Suprapubic skin (tissue), 4 donors: ENCODE measurements at regions not wholly inside any gene's neighbourhood (a gene's known extent, or its start where the extent isn't known, plus 50 kb on each side); places are given as distances from the start of the nearest gene placed in this dataset.

Experiments used
- DNase-seq, 2 donors: peaks; one replicate each; pipeline ENCODE4 v3.0.0-alpha.2; 2019; ENCODE audit warnings: low spot score in 2 of 2
- H3K27ac ChIP-seq: fragments of 200-600 bp; sonication (generic); one replicate; pipeline ENCODE4 v1.5.1; 2019
- H3K27me3 ChIP-seq: fragments of 200-600 bp; sonication (generic); one replicate; pipeline ENCODE4 v1.5.1; 2019
- H3K36me3 ChIP-seq: fragments of 200-600 bp; sonication (generic); one replicate; pipeline ENCODE4 v1.5.1; 2019
- H3K4me1 ChIP-seq: fragments of 200-600 bp; sonication (generic); one replicate; pipeline ENCODE4 v1.5.1; 2019
- H3K4me3 ChIP-seq: fragments of 200-600 bp; sonication (generic); one replicate; pipeline ENCODE4 v1.5.1; 2019; ENCODE audit warnings: mild to moderate bottlenecking
- H3K9me3 ChIP-seq: fragments of 200-600 bp; sonication (generic); one replicate; pipeline ENCODE4 v1.5.1; 2019
- EP300 ChIP-seq: sonication (generic); formaldehyde crosslinking; IDR thresholded peaks from one replicate; pipeline ENCODE4 v1.6.1; 2017; ENCODE audit warnings: antibody characterized with exemption
- POLR2A ChIP-seq, 2 donors: fragments of 450-650 bp; IDR thresholded peaks; one replicate each; pipeline ENCODE4 v1.6.1; 2017; ENCODE audit warnings: antibody characterized with exemption in 2 of 2, mild to moderate bottlenecking in 2 of 2, moderate library complexity in 2 of 2
- POLR2AphosphoS5 ChIP-seq, 3 donors: sonication (generic); formaldehyde crosslinking; IDR thresholded peaks; one replicate each; pipeline ENCODE4 v1.6.1; 2017; ENCODE audit warnings: antibody characterized with exemption in 3 of 3
- WGBS: methylation state at CpG from one replicate; pipeline ENCODE4 v1.1.5; 2018; 5-methylcytosine and 5-hydroxymethylcytosine counted together
- TF ChIP-seq, protein P1 (sequence below), 2 donors: fragments of 200-600 bp in 1 of 2; fragments of 450-650 bp in 1 of 2; sonication (generic) in 1 of 2; IDR thresholded peaks; one replicate each; pipeline ENCODE4 v1.5.1; 2016 to 2019; ENCODE audit warnings: antibody characterized with exemption in 2 of 2, mild to moderate bottlenecking in 1 of 2, moderate library complexity in 1 of 2

DNA sequence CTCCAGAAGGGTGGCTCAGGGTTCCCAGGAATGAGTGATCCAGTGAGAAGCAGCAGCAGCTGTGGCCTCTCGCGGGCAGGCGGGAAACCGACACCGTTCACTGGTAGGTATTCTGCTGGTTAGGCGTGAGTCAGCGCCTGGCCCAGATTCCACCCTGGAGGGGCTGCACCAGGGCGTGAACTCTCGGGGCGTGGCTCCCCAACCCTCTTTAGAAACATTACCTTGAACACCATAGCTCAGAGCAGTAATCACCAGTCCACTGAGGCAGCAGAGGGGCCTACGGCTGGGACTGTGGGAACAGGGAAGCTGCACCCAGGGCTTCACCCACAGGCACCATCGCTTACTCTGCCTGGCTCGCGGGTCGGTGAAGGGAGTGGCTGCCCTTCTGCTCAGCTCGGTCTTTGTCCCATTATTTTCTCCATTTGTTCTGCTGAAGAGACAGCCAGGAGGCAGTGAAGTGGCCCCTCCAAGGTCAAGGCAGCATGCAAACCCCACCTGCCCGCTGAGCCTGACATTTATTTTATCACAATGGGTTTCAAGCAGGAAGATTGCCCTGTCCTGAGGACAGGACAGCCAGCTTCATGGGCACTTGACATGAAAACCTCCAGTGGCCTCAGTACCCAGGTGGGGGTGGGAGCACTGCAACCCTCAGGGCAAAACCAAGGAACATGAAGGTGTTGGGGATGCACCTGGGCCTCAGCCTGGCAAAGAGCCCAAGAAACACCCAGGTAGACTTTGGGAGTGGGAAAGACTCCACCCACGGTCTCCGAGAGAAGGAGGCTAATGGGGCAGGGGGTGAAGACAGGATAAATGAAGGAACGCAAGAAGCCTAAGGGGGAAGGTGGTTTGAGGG is 51.0 kb upstream of the CD93 start:
- 76% methylated on average over 10 of the region's 20 CpGs for WGBS
- TF ChIP-seq POLR2A (IDR thresholded peaks at IDR 0.05), result no peak
- TF ChIP-seq, protein P1, sequence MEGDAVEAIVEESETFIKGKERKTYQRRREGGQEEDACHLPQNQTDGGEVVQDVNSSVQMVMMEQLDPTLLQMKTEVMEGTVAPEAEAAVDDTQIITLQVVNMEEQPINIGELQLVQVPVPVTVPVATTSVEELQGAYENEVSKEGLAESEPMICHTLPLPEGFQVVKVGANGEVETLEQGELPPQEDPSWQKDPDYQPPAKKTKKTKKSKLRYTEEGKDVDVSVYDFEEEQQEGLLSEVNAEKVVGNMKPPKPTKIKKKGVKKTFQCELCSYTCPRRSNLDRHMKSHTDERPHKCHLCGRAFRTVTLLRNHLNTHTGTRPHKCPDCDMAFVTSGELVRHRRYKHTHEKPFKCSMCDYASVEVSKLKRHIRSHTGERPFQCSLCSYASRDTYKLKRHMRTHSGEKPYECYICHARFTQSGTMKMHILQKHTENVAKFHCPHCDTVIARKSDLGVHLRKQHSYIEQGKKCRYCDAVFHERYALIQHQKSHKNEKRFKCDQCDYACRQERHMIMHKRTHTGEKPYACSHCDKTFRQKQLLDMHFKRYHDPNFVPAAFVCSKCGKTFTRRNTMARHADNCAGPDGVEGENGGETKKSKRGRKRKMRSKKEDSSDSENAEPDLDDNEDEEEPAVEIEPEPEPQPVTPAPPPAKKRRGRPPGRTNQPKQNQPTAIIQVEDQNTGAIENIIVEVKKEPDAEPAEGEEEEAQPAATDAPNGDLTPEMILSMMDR (IDR thresholded peaks at IDR 0.05), result no peak
- no peak for TF ChIP-seq POLR2AphosphoS5 (IDR thresholded peaks at IDR 0.05)
- peak overlapping the region; percentile 57 for H3K27ac ChIP-seq
- no peaks in the 10 kb centered on the region for H3K9me3 ChIP-seq
- peak in 1 of 2 donors; percentile 77 for DNase-seq
- H3K27me3 ChIP-seq, result no peaks in the 10 kb centered on the region
- no peak overlapping the region for H3K4me3 ChIP-seq
- H3K4me1 ChIP-seq, result peaks cover 43% of the 10 kb centered on the region
- no peaks in the 10 kb centered on the region for H3K36me3 ChIP-seq

DNA sequence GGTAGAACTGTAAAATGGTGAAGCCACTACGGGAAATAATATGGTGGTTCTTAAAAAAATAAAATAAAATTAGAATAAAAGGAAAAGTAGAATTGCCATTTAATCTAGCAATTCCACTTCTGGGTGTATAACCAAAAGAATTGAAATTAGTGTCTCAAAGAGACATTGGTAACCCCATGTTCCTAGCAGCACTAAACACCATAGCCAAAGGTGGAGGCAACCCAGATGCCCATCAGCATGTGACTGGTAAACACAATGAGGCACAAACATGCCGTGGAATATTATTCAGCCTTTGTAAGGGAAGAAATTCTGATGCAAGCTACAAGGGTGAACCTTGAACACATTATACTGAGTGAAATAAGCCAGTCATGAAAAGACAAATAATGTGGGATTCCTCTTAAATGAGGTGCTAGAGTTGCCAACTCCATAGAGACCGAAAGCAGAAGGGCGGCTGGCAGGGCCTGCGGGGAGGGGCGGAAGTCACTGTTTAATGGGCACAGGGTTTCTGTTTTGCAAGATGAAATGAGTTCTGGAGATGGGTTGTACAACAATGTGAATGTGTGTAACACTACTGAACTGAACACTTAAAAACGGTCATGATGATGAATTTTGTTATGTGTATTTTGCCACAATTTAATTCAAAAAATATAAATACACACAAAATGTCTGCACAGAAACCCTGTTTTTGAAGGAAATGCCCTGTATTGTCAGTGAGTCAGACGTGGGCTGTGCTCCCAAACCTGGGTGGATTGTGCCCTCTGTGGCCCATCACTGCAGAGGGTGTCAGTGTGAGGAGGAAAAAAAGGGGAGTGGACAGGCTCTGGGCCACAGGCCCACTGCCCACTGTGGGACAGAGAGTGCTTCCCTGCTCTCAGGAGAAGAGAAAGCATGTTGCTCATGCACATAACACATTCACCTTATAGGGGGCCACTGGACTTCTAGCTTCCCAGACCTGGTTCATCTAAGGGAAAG is 49.6 kb upstream of the CD93 start:
- TF ChIP-seq, protein P1 (IDR thresholded peaks at IDR 0.05), result no peak
- TF ChIP-seq POLR2AphosphoS5 (IDR thresholded peaks at IDR 0.05), result no peak
- TF ChIP-seq EP300, result no peak
- H3K27ac ChIP-seq, result no peak overlapping the region

More for the DNA sequence above, 49.6 kb upstream of the CD93 start:
- H3K36me3 ChIP-seq, result no peaks in the 10 kb centered on the region
- H3K4me1 ChIP-seq, result peaks cover 41% of the 10 kb centered on the region
- H3K27me3 ChIP-seq, result no peaks in the 10 kb centered on the region
- H3K4me3 ChIP-seq, result no peak overlapping the region
- 84% methylated on average over 8 of the region's 8 CpGs for WGBS
- peak in 1 of 2 donors; percentile 57 for DNase-seq
- no peaks in the 10 kb centered on the region for H3K9me3 ChIP-seq
